Endothelial cell of umbilical vein (primary cell): ENCODE measurements at regions not wholly inside any gene's neighbourhood (a gene's known extent, or its start where the extent isn't known, plus 50 kb on each side); places are given as distances from the start of the nearest gene placed in this dataset.

Experiments used
- BruUV-seq: library from RNA; stranded (reverse); fragments of 400-500 nt; replicated peaks from 2 replicates; lab custom pipeline; 2021; lab: Mats Ljungman, UMichigan
- CTCF ChIA-PET: fragments of 300-600, 350-600 bp; sonication (Branson Sonifier 250); formaldehyde crosslinking; loops from one replicate; lab custom pipeline; 2021; ENCODE audit warnings: antibody characterized with exemption, inconsistent platforms; lab: Charles Lee
- POLR2A ChIA-PET: fragments of 300-600, 350-600 bp; sonication (Branson Sonifier 250); formaldehyde crosslinking; loops from one replicate; lab custom pipeline; 2021; ENCODE audit warnings: antibody characterized with exemption, inconsistent platforms; lab: Charles Lee
- DNase-seq: peaks from one replicate; pipeline ENCODE4 v3.0.0-alpha.2; 2011; ENCODE audit warnings: low read depth, low spot score
- FAIRE-seq: peaks from 2 replicates; lab custom pipeline; 2011; peaks lifted over from hg19 to GRCh38; lab: Jason Lieb, UNC
- H2AFZ ChIP-seq: 2 replicates; pipeline ENCODE4 v1.6.0; 2012; ENCODE audit warnings: low read depth, low read length, control low read depth, inconsistent platforms
- H3K27ac ChIP-seq: 2 replicates; pipeline ENCODE4 v1.5.1; 2011; ENCODE audit warnings: low read depth, mild to moderate bottlenecking, control low read depth, low read length, moderate library complexity; ENCODE audit not compliant: insufficient read depth
- H3K27me3 ChIP-seq, 2 experiments: 2 replicates each; pipeline versions ENCODE4 v1.6.0 to v1.6.1; 2011; ENCODE audit warnings: low read length in 2 of 2, mixed read lengths in 1 of 2; ENCODE audit not compliant: control insufficient read depth in 2 of 2, insufficient read depth in 2 of 2
- H3K36me3 ChIP-seq, 2 experiments: 2 replicates in 1 of 2; 3 replicates in 1 of 2; pipeline ENCODE4 v1.5.1; 2011; ENCODE audit warnings: low read length in 2 of 2, mild to moderate bottlenecking in 1 of 2, moderate library complexity in 1 of 2; ENCODE audit not compliant: control insufficient read depth in 2 of 2, insufficient read depth in 2 of 2; ENCODE audit errors: extremely low read depth in 1 of 2
- H3K4me1 ChIP-seq: 3 replicates; pipeline ENCODE4 v1.5.1; 2011; ENCODE audit warnings: mild to moderate bottlenecking, low read length; ENCODE audit not compliant: control insufficient read depth, insufficient read depth; ENCODE audit errors: extremely low read depth
- H3K4me2 ChIP-seq: 2 replicates; pipeline ENCODE4 v1.6.1; 2011; ENCODE audit warnings: low read length, control low read depth, mixed read lengths; ENCODE audit not compliant: insufficient read depth
- H3K4me3 ChIP-seq, 3 experiments: fragments of 200-600 bp in 1 of 3; sonication (generic), shearing (Covaris generic) in 1 of 3; replicated peaks in 1 of 3; 2 replicates each; pipeline ENCODE4 v1.5.1; 2011 to 2016; ENCODE audit warnings: control low read depth in 3 of 3, low read length in 3 of 3, mild to moderate bottlenecking in 2 of 3, inconsistent platforms in 1 of 3, low read depth in 1 of 3, moderate library complexity in 1 of 3; ENCODE audit not compliant: insufficient read depth in 1 of 3
- H3K79me2 ChIP-seq: 2 replicates; pipeline ENCODE4 v1.6.0; 2012; ENCODE audit warnings: low read length, inconsistent platforms; ENCODE audit not compliant: control insufficient read depth, insufficient read depth
- H3K9ac ChIP-seq: replicated peaks from 2 replicates; pipeline ENCODE3; 2011; ENCODE audit warnings: low read length, control low read depth; ENCODE audit not compliant: insufficient read depth; ENCODE audit errors: extremely low read depth
- H3K9me1 ChIP-seq: replicated peaks from 3 replicates; pipeline ENCODE4 v1.6.0; 2011; ENCODE audit warnings: mild to moderate bottlenecking, low read length; ENCODE audit not compliant: control insufficient read depth, insufficient read depth; ENCODE audit errors: extremely low read depth
- H3K9me3 ChIP-seq: replicated peaks from 2 replicates; pipeline ENCODE4 v1.5.1; 2012; ENCODE audit warnings: low read length, inconsistent platforms; ENCODE audit not compliant: control insufficient read depth, insufficient read depth
- H4K20me1 ChIP-seq: replicated peaks from 2 replicates; pipeline ENCODE3; 2011; ENCODE audit warnings: mild to moderate bottlenecking, low read length; ENCODE audit not compliant: control insufficient read depth, insufficient read depth; ENCODE audit errors: extremely low read depth
- CTCF ChIP-seq, 2 donors: IDR thresholded peaks; 1 replicate in 1 of 2; 2 replicates in 1 of 2; pipeline ENCODE4 v1.5.1; 2011; ENCODE audit warnings: low read length in 2 of 2, mild to moderate bottlenecking in 2 of 2, moderate library complexity in 2 of 2, control low read depth in 1 of 2, inconsistent platforms in 1 of 2, low read depth in 1 of 2; ENCODE audit not compliant: insufficient read depth in 1 of 2; ENCODE audit errors: extremely low read depth in 1 of 2
- EZH2 ChIP-seq: IDR thresholded peaks from 2 replicates; pipeline ENCODE4 v1.6.1; 2012; ENCODE audit warnings: borderline replicate concordance, low read depth, mild to moderate bottlenecking, moderate library complexity, low read length, inconsistent platforms; ENCODE audit not compliant: severe bottlenecking
- FOS ChIP-seq: IDR thresholded peaks from 2 replicates; pipeline ENCODE4 v1.6.1; 2011; ENCODE audit warnings: mild to moderate bottlenecking, low read length, moderate library complexity, borderline replicate concordance; ENCODE audit not compliant: insufficient read depth
- GATA2 ChIP-seq: IDR thresholded peaks from 2 replicates; pipeline ENCODE4 v1.7.0; 2011; ENCODE audit warnings: low read depth, mild to moderate bottlenecking, moderate library complexity, mixed read lengths, low read length; ENCODE audit not compliant: insufficient read length, insufficient read depth
- JUN ChIP-seq: IDR thresholded peaks from 2 replicates; pipeline ENCODE4 v1.6.1; 2011; ENCODE audit warnings: borderline replicate concordance, low read depth; ENCODE audit not compliant: insufficient read length, insufficient read depth
- MAX ChIP-seq: IDR thresholded peaks from 2 replicates; pipeline ENCODE4 v1.6.1; 2011; ENCODE audit not compliant: insufficient read depth, insufficient read length
- MYC ChIP-seq: IDR thresholded peaks from one replicate; pipeline ENCODE4 v1.6.1; 2011; ENCODE audit warnings: mild to moderate bottlenecking, low read depth, low read length
- POLR2A ChIP-seq: IDR thresholded peaks from 2 replicates; pipeline ENCODE4 v1.6.1; 2012; ENCODE audit warnings: low read depth, mild to moderate bottlenecking, control low read depth, low read length
- POLR2AphosphoS5 ChIP-seq: IDR thresholded peaks from 2 replicates; pipeline ENCODE4 v1.6.1; 2012; ENCODE audit warnings: low read depth, mild to moderate bottlenecking, control low read depth, low read length, moderate library complexity; ENCODE audit not compliant: insufficient read depth
- dilution Hi-C: fragments of 300-500 bp; cut with MboI; formaldehyde crosslinking; loops from one replicate; pipeline ENCODE4 v1.15.0; 2019; ENCODE audit warnings: low sequenced_read_pairs; ENCODE audit not compliant: extremely low pct_ligation_motif_present
- intact Hi-C: fragments of 100-400 bp; cut with micrococcal nuclease; formaldehyde crosslinking; loops from one replicate; pipeline ENCODE4 v1.10.0; 2022

GRCh38 chr3:99249627-99250026 lies 348.1 kb upstream of the DCBLD2 start:
- H2AFZ ChIP-seq = no peak overlapping the region
- intact Hi-C loops = no loop called here
- H3K9me3 ChIP-seq = no peaks in the 10 kb centered on the region
- H3K36me3 ChIP-seq = no peaks in the 10 kb centered on the region
- TF ChIP-seq POLR2A (no peak), MAX (no peak), FOS (no peak), POLR2AphosphoS5 (no peak)
- no peaks in the 10 kb centered on the region for H4K20me1 ChIP-seq
- ChIA-PET POLR2A (no interaction called here), CTCF (no interaction called here)
- no peaks in the 10 kb centered on the region for H3K79me2 ChIP-seq
- no TSS peak for BruUV-seq
- no peak overlapping the region for H3K4me2 ChIP-seq
- DNase-seq (no peak), FAIRE-seq (no peak)
- H3K4me1 ChIP-seq = peaks cover 23% of the 10 kb centered on the region
- dilution Hi-C loops = no loop called here
- H3K27me3 ChIP-seq = no peaks in the 10 kb centered on the region
- H3K27ac ChIP-seq = no peak overlapping the region
- H3K9ac ChIP-seq = no peak overlapping the region
- H3K4me3 ChIP-seq = no peak overlapping the region
- no peaks in the 10 kb centered on the region for H3K9me1 ChIP-seq

DNA sequence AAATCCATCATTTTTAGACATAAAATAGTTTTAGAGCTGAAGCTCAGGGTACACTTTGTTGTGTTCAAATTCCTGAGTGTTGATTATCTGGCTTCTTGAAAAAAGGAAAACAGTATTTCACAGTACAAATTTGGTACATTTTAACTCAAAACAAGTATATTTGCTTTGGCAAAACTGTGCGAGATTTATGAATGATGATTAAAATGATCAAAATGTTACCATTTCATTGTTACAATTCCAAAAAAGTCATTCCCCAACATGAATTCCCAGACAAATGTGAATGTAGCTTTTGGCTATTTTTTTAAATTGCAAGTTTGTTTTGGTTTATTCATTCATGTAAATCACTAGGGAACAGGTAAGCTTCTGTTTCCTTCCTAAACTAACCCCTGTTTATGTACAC lies 347.4 kb upstream of the DCBLD2 start:
- Histone ChIP-seq H3K27me3 (no peaks in the 10 kb centered on the region), H3K27ac (no peak overlapping the region), H3K9me1 (no peaks in the 10 kb centered on the region), H3K4me3 (no peak overlapping the region), H3K4me2 (no peak overlapping the region), H3K9me3 (no peaks in the 10 kb centered on the region), H3K9ac (no peak overlapping the region), H2AFZ (no peak overlapping the region), H3K79me2 (no peaks in the 10 kb centered on the region), H4K20me1 (no peaks in the 10 kb centered on the region), H3K36me3 (no peaks in the 10 kb centered on the region), H3K4me1 (peaks cover 23% of the 10 kb centered on the region)
- BruUV-seq = no TSS peak
- dilution Hi-C loops = no loop called here
- no peak for FAIRE-seq
- POLR2A ChIA-PET = no interaction called here
- intact Hi-C loops = no loop called here
- CTCF ChIA-PET = interaction anchor here (1.0 kb wide), 1 partner anchor 31 kb away, joined by 3 read pairs; no protein-coding TSS in a partner anchor
- peak; percentile 16 for DNase-seq
- no peak for TF ChIP-seq CTCF (IDR thresholded peaks at IDR 0.05; ENCODE audit: extremely low read depth in 1 of 2, insufficient read depth in 1 of 2, low read depth in 1 of 2, low read length in 2 of 2)
- TF ChIP-seq MYC = no peak
- no peak for TF ChIP-seq FOS
- no peak for TF ChIP-seq POLR2AphosphoS5
- no peak for TF ChIP-seq POLR2A
- no peak for TF ChIP-seq GATA2
- no peak for TF ChIP-seq MAX
- TF ChIP-seq EZH2 = no peak
- no peak for TF ChIP-seq JUN
